Neural progenitor cell (in vitro differentiated cells): ENCODE measurements at regions not wholly inside any gene's neighbourhood (a gene's known extent, or its start where the extent isn't known, plus 50 kb on each side); places are given as distances from the start of the nearest gene placed in this dataset.

Source experiments
- DNase-seq: peaks from one replicate; pipeline ENCODE4 v3.0.0-alpha.2; 2016; ENCODE audit warnings: low spot score
- H2AFZ ChIP-seq: fragments of 200-600 bp; sonication (generic); replicated peaks from 2 replicates; pipeline ENCODE4 v1.6.1; 2016; ENCODE audit warnings: antibody characterized with exemption
- H3F3A ChIP-seq: fragments of 200-600 bp; sonication (generic); 2 replicates; pipeline ENCODE4 v1.6.1; 2016; ENCODE audit warnings: antibody characterized with exemption, low read depth
- H3K27ac ChIP-seq: fragments of 200-600 bp; sonication (generic); 2 replicates; pipeline ENCODE4 v1.5.1; 2016; ENCODE audit warnings: mild to moderate bottlenecking
- H3K27me3 ChIP-seq: fragments of 200-600 bp; sonication (generic); 2 replicates; pipeline ENCODE4 v1.6.1; 2016; ENCODE audit warnings: mild to moderate bottlenecking, moderate library complexity
- H3K36me3 ChIP-seq: fragments of 200-600 bp; sonication (generic); 2 replicates; pipeline ENCODE4 v1.5.1; 2016
- H3K4me1 ChIP-seq: fragments of 200-600 bp; sonication (generic); 2 replicates; pipeline ENCODE4 v1.6.1; 2016; ENCODE audit warnings: mixed run types
- H3K4me2 ChIP-seq: fragments of 200-600 bp; sonication (generic); 2 replicates; pipeline ENCODE4 v1.6.1; 2016
- H3K4me3 ChIP-seq: fragments of 200-600 bp; sonication (generic); 2 replicates; pipeline ENCODE4 v1.5.1; 2016
- H3K79me2 ChIP-seq: fragments of 200-600 bp; sonication (generic); 2 replicates; pipeline ENCODE4 v1.6.1; 2016; ENCODE audit warnings: low read depth
- H3K9ac ChIP-seq: fragments of 200-600 bp; sonication (generic); 2 replicates; pipeline ENCODE4 v1.6.1; 2016
- H3K9me3 ChIP-seq: fragments of 200-600 bp; sonication (generic); 2 replicates; pipeline ENCODE4 v1.5.1; 2016; ENCODE audit warnings: low read depth
- H4K20me1 ChIP-seq: fragments of 200-600 bp; sonication (generic); 2 replicates; pipeline ENCODE4 v1.6.1; 2016; ENCODE audit warnings: low read depth
- H3K27ac Mint-ChIP-seq: 3 replicates; pipeline ENCODE4 v1.8.0; 2021; ENCODE audit warnings: mixed read lengths
- H3K27me3 Mint-ChIP-seq: 2 replicates; pipeline ENCODE4 v1.8.0; 2022; ENCODE audit warnings: low read depth, mild to moderate bottlenecking, inconsistent platforms, moderate library complexity, mixed read lengths; ENCODE audit not compliant: insufficient read depth
- H3K36me3 Mint-ChIP-seq: 3 replicates; pipeline ENCODE4 v1.8.0; 2021; ENCODE audit warnings: mixed read lengths
- H3K4me1 Mint-ChIP-seq: 3 replicates; pipeline ENCODE4 v1.8.0; 2021; ENCODE audit warnings: mixed read lengths
- H3K4me3 Mint-ChIP-seq: 3 replicates; pipeline ENCODE4 v1.8.0; 2021; ENCODE audit warnings: mild to moderate bottlenecking, moderate library complexity, mixed read lengths
- H3K9me3 Mint-ChIP-seq: 3 replicates; pipeline ENCODE4 v1.8.0; 2020; ENCODE audit warnings: mixed read lengths
- EZH2 ChIP-seq: fragments of 200-600 bp; sonication (generic); IDR thresholded peaks from 2 replicates; pipeline ENCODE4 v1.6.1; 2017; ENCODE audit warnings: antibody characterized with exemption, mild to moderate bottlenecking, moderate library complexity
- EZH2phosphoT487 ChIP-seq: fragments of 200-600 bp; sonication (generic); IDR thresholded peaks from 2 replicates; pipeline ENCODE4 v1.6.1; 2017; ENCODE audit warnings: antibody characterized with exemption
- TF ChIP-seq, protein P1 (sequence below): fragments of 200-600 bp; sonication (generic); IDR thresholded peaks from 2 replicates; pipeline ENCODE4 v1.5.1; 2017; ENCODE audit warnings: antibody characterized with exemption, mild to moderate bottlenecking

DNA sequence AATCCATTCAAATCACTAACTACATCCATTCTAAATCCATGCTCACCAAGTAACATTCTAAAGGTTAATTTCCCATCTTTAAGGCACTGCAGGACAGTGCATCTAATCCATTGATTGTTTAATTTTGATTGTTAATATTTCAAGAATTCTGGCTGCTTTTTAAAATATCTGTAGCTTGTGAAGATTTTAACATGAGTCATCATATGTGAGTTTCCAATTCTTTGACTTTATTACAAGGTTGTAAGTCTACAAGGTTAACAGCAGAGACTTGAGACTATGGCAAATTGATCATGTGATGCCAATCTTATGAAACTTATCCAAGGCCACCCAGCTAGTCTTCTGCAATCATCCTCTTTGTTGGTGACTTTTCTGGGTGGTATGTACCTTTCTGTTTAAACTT lies 349.2 kb upstream of the ZC3H15 start:
- H4K20me1 ChIP-seq = no peaks in the 10 kb centered on the region
- H3K36me3 Mint-ChIP-seq = no peaks in the 10 kb centered on the region

DNA sequence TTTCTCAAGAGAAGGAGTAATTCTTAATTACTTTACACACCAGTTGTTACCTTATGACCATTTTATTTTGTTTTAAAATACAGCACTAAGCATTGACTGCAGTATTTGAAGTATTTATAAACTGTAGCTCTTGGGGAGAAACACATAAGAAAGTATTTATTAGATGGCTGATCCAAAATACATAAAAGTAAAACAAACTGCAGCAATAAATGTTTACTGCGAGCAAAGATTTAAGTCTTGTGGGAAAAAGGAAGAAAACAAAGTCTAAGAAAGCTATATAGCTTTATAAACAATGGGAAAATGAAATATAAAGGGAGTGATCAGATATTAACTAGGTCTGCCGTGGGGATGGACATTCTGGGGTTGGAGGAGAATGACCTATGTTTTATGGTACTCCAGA lies 347.2 kb upstream of the ZC3H15 start:
- Histone ChIP-seq H2AFZ (no peak overlapping the region), H3K9me3 (no peaks in the 10 kb centered on the region), H3K36me3 (no peaks in the 10 kb centered on the region), H3F3A (no peaks in the 10 kb centered on the region), H3K4me1 (peaks cover 5% of the 10 kb centered on the region), H3K4me3 (no peak overlapping the region), H4K20me1 (no peaks in the 10 kb centered on the region), H3K27ac (no peak overlapping the region), H3K4me2 (no peak overlapping the region), H3K79me2 (no peaks in the 10 kb centered on the region), H3K9ac (no peak overlapping the region), H3K27me3 (no peaks in the 10 kb centered on the region)
- Mint-ChIP-seq H3K36me3 (no peaks in the 10 kb centered on the region), H3K27me3 (no peaks in the 10 kb centered on the region), H3K27ac (no peak overlapping the region), H3K4me1 (peaks cover 9% of the 10 kb centered on the region), H3K9me3 (peaks cover 3% of the 10 kb centered on the region), H3K4me3 (no peak overlapping the region)
- no peak for DNase-seq
- TF ChIP-seq EZH2phosphoT487 (no peak), EZH2 (no peak)
- TF ChIP-seq, protein P1, sequence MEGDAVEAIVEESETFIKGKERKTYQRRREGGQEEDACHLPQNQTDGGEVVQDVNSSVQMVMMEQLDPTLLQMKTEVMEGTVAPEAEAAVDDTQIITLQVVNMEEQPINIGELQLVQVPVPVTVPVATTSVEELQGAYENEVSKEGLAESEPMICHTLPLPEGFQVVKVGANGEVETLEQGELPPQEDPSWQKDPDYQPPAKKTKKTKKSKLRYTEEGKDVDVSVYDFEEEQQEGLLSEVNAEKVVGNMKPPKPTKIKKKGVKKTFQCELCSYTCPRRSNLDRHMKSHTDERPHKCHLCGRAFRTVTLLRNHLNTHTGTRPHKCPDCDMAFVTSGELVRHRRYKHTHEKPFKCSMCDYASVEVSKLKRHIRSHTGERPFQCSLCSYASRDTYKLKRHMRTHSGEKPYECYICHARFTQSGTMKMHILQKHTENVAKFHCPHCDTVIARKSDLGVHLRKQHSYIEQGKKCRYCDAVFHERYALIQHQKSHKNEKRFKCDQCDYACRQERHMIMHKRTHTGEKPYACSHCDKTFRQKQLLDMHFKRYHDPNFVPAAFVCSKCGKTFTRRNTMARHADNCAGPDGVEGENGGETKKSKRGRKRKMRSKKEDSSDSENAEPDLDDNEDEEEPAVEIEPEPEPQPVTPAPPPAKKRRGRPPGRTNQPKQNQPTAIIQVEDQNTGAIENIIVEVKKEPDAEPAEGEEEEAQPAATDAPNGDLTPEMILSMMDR = no peak

More for the DNA sequence above, 349.2 kb upstream of the ZC3H15 start:
- H3K4me1 ChIP-seq = peaks cover 5% of the 10 kb centered on the region
- no peaks in the 10 kb centered on the region for H3K79me2 ChIP-seq
- TF ChIP-seq EZH2 (no peak), EZH2phosphoT487 (no peak)
- TF ChIP-seq, protein P1 = no peak
- H3K36me3 ChIP-seq = no peaks in the 10 kb centered on the region
- H3F3A ChIP-seq = peaks cover 4% of the 10 kb centered on the region
- H3K9me3 ChIP-seq = no peaks in the 10 kb centered on the region
- H3K4me1 Mint-ChIP-seq = peaks cover 9% of the 10 kb centered on the region
- H2AFZ ChIP-seq = no peak overlapping the region
- no peaks in the 10 kb centered on the region for H3K27me3 ChIP-seq
- H3K9me3 Mint-ChIP-seq = peaks cover 3% of the 10 kb centered on the region
- H3K4me3 Mint-ChIP-seq = no peak overlapping the region
- DNase-seq = no peak
- no peak overlapping the region for H3K4me3 ChIP-seq
- H3K9ac ChIP-seq = no peak overlapping the region
- no peak overlapping the region for H3K4me2 ChIP-seq
- H3K27ac Mint-ChIP-seq = no peak overlapping the region
- no peak overlapping the region for H3K27ac ChIP-seq
- H3K27me3 Mint-ChIP-seq = no peaks in the 10 kb centered on the region

DNA sequence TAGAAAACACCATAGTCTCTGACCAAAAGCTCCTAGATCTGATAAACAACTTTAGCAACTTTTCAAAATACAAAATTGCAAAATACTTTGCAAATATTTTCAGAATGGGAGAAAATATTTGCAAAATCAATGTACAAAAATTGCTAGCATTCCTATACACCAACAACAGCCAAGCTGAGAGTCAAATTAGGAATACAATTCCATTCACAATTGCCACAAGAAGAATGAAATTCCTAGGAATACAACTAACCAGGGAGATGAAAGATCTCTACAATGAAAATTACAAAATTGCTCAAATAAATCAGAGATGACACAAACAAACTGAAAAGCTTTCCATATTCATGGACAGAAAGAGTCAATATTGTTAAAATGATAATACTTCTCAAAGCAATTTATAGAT lies 327.0 kb upstream of the ZC3H15 start:
- DNase-seq = no peak
- no peaks in the 10 kb centered on the region for H3K4me1 ChIP-seq
- Mint-ChIP-seq H3K27me3 (no peaks in the 10 kb centered on the region), H3K27ac (no peak overlapping the region), H3K4me1 (peaks cover 4% of the 10 kb centered on the region), H3K36me3 (peaks cover 18% of the 10 kb centered on the region), H3K9me3 (peaks cover 43% of the 10 kb centered on the region), H3K4me3 (no peak overlapping the region)
- H4K20me1 ChIP-seq = no peaks in the 10 kb centered on the region
- H2AFZ ChIP-seq = no peak overlapping the region
- TF ChIP-seq, protein P1 = no peak
- TF ChIP-seq EZH2 = no peak
- no peak overlapping the region for H3K9ac ChIP-seq
- H3K9me3 ChIP-seq = no peaks in the 10 kb centered on the region
- no peaks in the 10 kb centered on the region for H3K27me3 ChIP-seq
- no peaks in the 10 kb centered on the region for H3F3A ChIP-seq
- no peaks in the 10 kb centered on the region for H3K36me3 ChIP-seq
- H3K27ac ChIP-seq = no peak overlapping the region
- no peaks in the 10 kb centered on the region for H3K79me2 ChIP-seq
- no peak overlapping the region for H3K4me2 ChIP-seq
- no peak overlapping the region for H3K4me3 ChIP-seq
